HEK293 (cell line): ENCODE measurements at regions not wholly inside any gene's neighbourhood (a gene's known extent, or its start where the extent isn't known, plus 50 kb on each side); places are given as distances from the start of the nearest gene placed in this dataset.

ENCODE experiments used
- CTCF ChIA-PET: fragments of 350-600 bp; formaldehyde crosslinking; extraction: SDS; loops from one replicate; lab custom pipeline; 2021; ENCODE audit warnings: antibody characterized with exemption; lab: Yijun Ruan, JAX
- POLR2A ChIA-PET: fragments of 300-600 bp; formaldehyde crosslinking; extraction: SDS; loops from one replicate; lab custom pipeline; 2020; ENCODE audit warnings: antibody characterized with exemption, inconsistent platforms; lab: Yijun Ruan, JAX
- H3K27ac ChIP-seq: fragments of 200-500 bp; sonication (Bioruptor generic); 2 replicates; pipeline ENCODE4 v1.5.1; 2014; ENCODE audit warnings: low read depth, low read length, control low read depth, inconsistent platforms; ENCODE audit errors: extremely low read depth
- H3K36me3 ChIP-seq, 2 experiments: fragments of 200-500 bp in 1 of 2; sonication (Bioruptor generic) in 1 of 2; 1 replicate in 1 of 2; 2 replicates in 1 of 2; pipeline ENCODE4 v1.5.1; 2014 to 2017; ENCODE audit warnings: inconsistent platforms in 2 of 2, low read length in 2 of 2; ENCODE audit not compliant: control insufficient read depth in 2 of 2, insufficient read depth in 1 of 2
- H3K4me1 ChIP-seq: fragments of 200-500 bp; sonication (Bioruptor generic); 2 replicates; pipeline ENCODE4 v1.5.1; 2014; ENCODE audit warnings: mild to moderate bottlenecking, low read length, inconsistent platforms; ENCODE audit not compliant: control insufficient read depth, insufficient read depth
- H3K4me3 ChIP-seq: 2 replicates; pipeline ENCODE4 v1.5.1; 2011; ENCODE audit warnings: low read depth, mild to moderate bottlenecking, control low read depth, low read length, moderate library complexity
- H3K9me3 ChIP-seq: fragments of 200-500 bp; sonication (Bioruptor generic); 2 replicates; pipeline ENCODE4 v1.5.1; 2014; ENCODE audit warnings: low read depth, low read length, inconsistent platforms; ENCODE audit not compliant: control insufficient read depth, insufficient read depth
- ELK4 ChIP-seq: IDR thresholded peaks from 2 replicates; pipeline ENCODE4 v1.6.1; 2011; ENCODE audit warnings: mild to moderate bottlenecking, low read depth, low read length, borderline replicate concordance
- HIC1 ChIP-seq: fragments of 450-650 bp; formaldehyde crosslinking; IDR thresholded peaks from 2 replicates; pipeline ENCODE4 v1.5.1; 2016; ENCODE audit warnings: missing biosample characterization, missing genetic modification characterization
- KLF16 ChIP-seq: fragments of 450-650 bp; formaldehyde crosslinking; IDR thresholded peaks from 2 replicates; pipeline ENCODE4 v1.5.1; 2017; ENCODE audit warnings: missing biosample characterization, missing genetic modification characterization
- MYNN ChIP-seq: fragments of 450-650 bp; formaldehyde crosslinking; IDR thresholded peaks from 2 replicates; pipeline ENCODE4 v1.5.1; 2016; ENCODE audit warnings: missing biosample characterization, missing genetic modification characterization, borderline replicate concordance
- OSR2 ChIP-seq: fragments of 450-650 bp; formaldehyde crosslinking; IDR thresholded peaks from 2 replicates; pipeline ENCODE4 v1.5.1; 2016; ENCODE audit warnings: missing biosample characterization, missing genetic modification characterization
- TSHZ1 ChIP-seq: fragments of 450-650 bp; formaldehyde crosslinking; IDR thresholded peaks from 2 replicates; pipeline ENCODE4 v1.5.1; 2016; ENCODE audit warnings: missing biosample characterization, missing genetic modification characterization, borderline replicate concordance
- ZBTB17 ChIP-seq: fragments of 450-650 bp; formaldehyde crosslinking; IDR thresholded peaks from 2 replicates; pipeline ENCODE4 v1.5.1; 2016; ENCODE audit warnings: missing biosample characterization, missing genetic modification characterization
- ZBTB6 ChIP-seq: fragments of 450-650 bp; formaldehyde crosslinking; IDR thresholded peaks from 2 replicates; pipeline ENCODE4 v1.5.1; 2017; ENCODE audit warnings: missing biosample characterization, missing genetic modification characterization
- ZFP37 ChIP-seq: fragments of 450-650 bp; formaldehyde crosslinking; IDR thresholded peaks from 2 replicates; pipeline ENCODE4 v1.5.1; 2016; ENCODE audit warnings: missing biosample characterization, missing genetic modification characterization
- ZFP41 ChIP-seq: fragments of 450-650 bp; formaldehyde crosslinking; IDR thresholded peaks from 2 replicates; pipeline ENCODE4 v1.5.1; 2016; ENCODE audit warnings: missing biosample characterization, missing genetic modification characterization, borderline replicate concordance
- ZNF133 ChIP-seq: fragments of 450-650 bp; formaldehyde crosslinking; IDR thresholded peaks from 2 replicates; pipeline ENCODE4 v1.5.1; 2016; ENCODE audit warnings: missing biosample characterization, missing genetic modification characterization
- ZNF24 ChIP-seq: fragments of 450-650 bp; formaldehyde crosslinking; IDR thresholded peaks from 2 replicates; pipeline ENCODE4 v1.5.1; 2016; ENCODE audit warnings: missing biosample characterization, missing genetic modification characterization
- ZNF394 ChIP-seq: fragments of 450-650 bp; formaldehyde crosslinking; IDR thresholded peaks from 2 replicates; pipeline ENCODE4 v1.5.1; 2016; ENCODE audit warnings: missing biosample characterization, missing genetic modification characterization, mild to moderate bottlenecking, moderate library complexity, borderline replicate concordance
- ZNF426 ChIP-seq: fragments of 450-650 bp; formaldehyde crosslinking; IDR thresholded peaks from 2 replicates; pipeline ENCODE4 v1.5.1; 2017; ENCODE audit warnings: missing biosample characterization, missing genetic modification characterization, mild to moderate bottlenecking, inconsistent platforms, moderate library complexity
- ZNF449 ChIP-seq: fragments of 450-650 bp; formaldehyde crosslinking; IDR thresholded peaks from 2 replicates; pipeline ENCODE4 v1.5.1; 2017; ENCODE audit warnings: missing biosample characterization, mild to moderate bottlenecking, missing genetic modification characterization, moderate library complexity
- ZNF514 ChIP-seq: fragments of 450-650 bp; formaldehyde crosslinking; IDR thresholded peaks from 2 replicates; pipeline ENCODE4 v1.5.1; 2016; ENCODE audit warnings: missing biosample characterization, missing genetic modification characterization
- ZNF555 ChIP-seq: fragments of 450-650 bp; formaldehyde crosslinking; conservative IDR thresholded peaks from 2 replicates; pipeline ENCODE4 v1.5.1; 2017; ENCODE audit warnings: missing biosample characterization, mild to moderate bottlenecking, missing genetic modification characterization, inconsistent platforms
- ZNF560 ChIP-seq: fragments of 450-650 bp; formaldehyde crosslinking; IDR thresholded peaks from 2 replicates; pipeline ENCODE4 v1.5.1; 2017; ENCODE audit warnings: missing biosample characterization, missing genetic modification characterization, borderline replicate concordance
- ZNF585B ChIP-seq: fragments of 450-650 bp; formaldehyde crosslinking; IDR thresholded peaks from 2 replicates; pipeline ENCODE4 v1.5.1; 2016; ENCODE audit warnings: missing biosample characterization, missing genetic modification characterization
- ZNF596 ChIP-seq: fragments of 450-650 bp; IDR thresholded peaks from 2 replicates; pipeline ENCODE4 v1.5.0; 2018; ENCODE audit warnings: missing biosample characterization, mild to moderate bottlenecking, missing genetic modification characterization, moderate library complexity
- ZNF645 ChIP-seq: fragments of 450-650 bp; formaldehyde crosslinking; IDR thresholded peaks from 2 replicates; pipeline ENCODE4; 2016; ENCODE audit warnings: missing biosample characterization, missing genetic modification characterization
- ZNF76 ChIP-seq: fragments of 450-650 bp; formaldehyde crosslinking; IDR thresholded peaks from 2 replicates; pipeline ENCODE4; 2016; ENCODE audit warnings: low read depth, missing biosample characterization, missing genetic modification characterization, borderline replicate concordance
- ZNF776 ChIP-seq: fragments of 450-650 bp; formaldehyde crosslinking; IDR thresholded peaks from 2 replicates; pipeline ENCODE4 v1.5.0; 2017; ENCODE audit warnings: missing biosample characterization, missing genetic modification characterization, borderline replicate concordance

GRCh38 chrX:30144971-30145731 lies 70.2 kb upstream of the MAGEB2 start:
- Histone ChIP-seq H3K4me1 (no peaks in the 10 kb centered on the region), H3K9me3 (no peaks in the 10 kb centered on the region)
- CTCF ChIA-PET = no interaction called here
- TF ChIP-seq ZNF76 (tag by site-specific recombination) = no peak
- no peak for TF ChIP-seq ZNF394 (tag by site-specific recombination)
- TF ChIP-seq MYNN (tag by site-specific recombination) = no peak
- TF ChIP-seq KLF16 (tag by site-specific recombination) = no peak
- no peak for TF ChIP-seq ZNF133 (tag by site-specific recombination)
- TF ChIP-seq ZNF560 (tag by site-specific recombination) = no peak
- TF ChIP-seq ZNF449 = no peak
- no peak for TF ChIP-seq ZFP41 (tag by site-specific recombination)
- no peak for TF ChIP-seq HIC1 (tag by site-specific recombination)
- TF ChIP-seq ZNF426 (tag by site-specific recombination) = no peak
- TF ChIP-seq TSHZ1 (tag by site-specific recombination) = no peak
- no peak for TF ChIP-seq OSR2
- no peak for TF ChIP-seq ZBTB6 (tag by site-specific recombination)
- no peak for TF ChIP-seq ZNF596
- TF ChIP-seq, all 188 proteins: peak for 0
- POLR2A ChIA-PET = no interaction called here
- Histone ChIP-seq H3K36me3 (no peaks in the 10 kb centered on the region), H3K27ac (no peak overlapping the region), H3K4me3 (no peak overlapping the region)

GRCh38 chrX:30147996-30148643 lies 67.2 kb upstream of the MAGEB2 start:
- ChIA-PET POLR2A (no interaction called here), CTCF (no interaction called here)
- no peak overlapping the region for H3K4me3 ChIP-seq
- no peaks in the 10 kb centered on the region for H3K4me1 ChIP-seq
- H3K36me3 ChIP-seq = no peaks in the 10 kb centered on the region
- H3K27ac ChIP-seq = no peak overlapping the region
- no peaks in the 10 kb centered on the region for H3K9me3 ChIP-seq
- TF ChIP-seq ZNF555 (no peak), ZNF514 (tag by site-specific recombination) (no peak), ZNF645 (no peak), ZFP37 (tag by site-specific recombination) (no peak), ZNF776 (tag by site-specific recombination) (no peak), ZNF24 (tag by site-specific recombination) (no peak), ZNF585B (tag by site-specific recombination) (no peak), ZBTB17 (tag by site-specific recombination) (no peak), ELK4 (no peak)
